HUDEP-2 (cell line): ENCODE measurements at regions not wholly inside any gene's neighbourhood (a gene's known extent, or its start where the extent isn't known, plus 50 kb on each side); places are given as distances from the start of the nearest gene placed in this dataset.

Source experiments
- DNase-seq, 76 experiments: peaks; one replicate each; lab custom pipeline; 2025; ENCODE audit not compliant: unreplicated experiment in 76 of 76; lab: John Stamatoyannopoulos, UW

DNA sequence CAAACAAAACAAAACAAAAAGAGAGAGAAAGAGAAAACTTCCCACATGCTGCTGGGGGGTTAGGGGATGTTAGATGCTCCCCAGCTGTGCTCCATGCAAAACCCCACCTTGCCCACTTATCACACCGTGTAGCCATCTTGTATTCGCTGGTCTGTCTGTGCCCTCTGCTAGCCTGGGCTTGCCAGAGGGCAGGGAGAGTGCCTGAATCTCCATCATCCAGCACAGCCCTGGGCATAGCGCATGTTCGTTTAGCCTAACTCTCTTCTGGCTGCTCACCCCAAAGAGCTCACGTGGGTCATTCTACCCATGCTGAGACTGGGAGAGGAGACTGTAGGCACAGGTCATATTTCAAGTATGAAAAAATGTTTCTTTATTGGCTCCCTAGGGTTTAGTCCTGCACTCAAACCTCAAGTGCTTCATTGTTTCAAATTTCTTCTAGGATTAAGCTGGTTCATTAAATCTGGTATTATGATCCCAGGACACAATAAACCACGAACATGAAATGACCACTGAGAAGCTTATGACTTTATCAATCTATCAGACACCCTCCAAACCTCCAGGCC lies 100.5 kb downstream of the KCNF1 start:
- DNase-seq: no peak

GRCh38 chr2:11013196-11013595 lies 101.5 kb downstream of the KCNF1 start:
- no peak for DNase-seq

- DNase-seq: no peak
Measured at GRCh38 chr2:11014026-11014425, 102.3 kb downstream of the KCNF1 start.

DNA sequence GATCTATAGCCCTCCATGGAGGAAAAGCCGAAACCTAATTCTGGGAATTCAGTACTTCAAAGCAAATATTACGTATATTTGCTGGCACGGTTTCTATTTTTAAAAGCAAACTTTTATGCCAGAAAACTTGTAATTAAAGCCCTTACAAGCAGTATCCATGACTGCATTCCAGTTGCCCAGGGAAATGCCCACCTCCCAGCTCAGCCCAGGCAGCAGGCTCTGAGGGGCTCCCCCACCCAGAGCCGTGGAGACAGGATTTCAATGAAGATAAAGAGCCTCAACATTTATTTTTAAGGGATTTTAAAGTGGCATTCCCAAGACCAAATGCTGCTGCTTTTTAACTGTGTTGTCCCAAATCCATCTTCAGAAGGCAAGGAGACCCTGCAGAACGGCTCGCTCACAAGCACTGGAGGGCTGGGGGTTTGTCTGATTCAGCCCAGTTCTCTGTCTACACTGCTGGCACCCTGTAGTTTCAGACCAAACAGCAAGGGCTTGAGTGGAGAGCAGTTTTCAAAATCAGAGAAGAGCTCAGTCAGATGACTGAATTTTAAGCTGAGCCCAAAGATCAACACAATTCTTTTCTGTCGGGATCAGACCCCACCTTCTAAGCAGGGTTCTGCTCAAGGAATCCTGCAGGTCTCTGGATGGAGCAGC lies 105.1 kb downstream of the KCNF1 start:
- DNase-seq: no peak

DNA sequence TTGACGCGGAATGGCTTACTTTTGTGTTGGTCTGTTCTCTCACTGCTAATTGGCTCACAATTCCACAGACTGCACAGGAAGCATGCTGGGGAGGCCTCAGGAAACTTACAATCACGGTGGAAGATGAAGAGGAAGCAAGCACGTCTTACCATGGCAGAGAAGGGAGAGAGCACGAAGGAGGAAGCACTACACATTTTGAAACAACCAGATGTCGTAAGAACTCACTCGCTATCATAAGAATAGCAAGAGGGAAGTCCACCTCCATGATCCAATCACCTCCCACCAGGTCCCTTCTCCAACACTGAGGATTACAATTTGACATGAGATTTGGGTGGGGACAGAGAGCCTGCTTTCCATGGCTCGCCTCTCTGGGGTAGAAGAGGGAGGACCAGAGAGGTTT lies 106.2 kb downstream of the KCNF1 start:
- no peak for DNase-seq

DNA sequence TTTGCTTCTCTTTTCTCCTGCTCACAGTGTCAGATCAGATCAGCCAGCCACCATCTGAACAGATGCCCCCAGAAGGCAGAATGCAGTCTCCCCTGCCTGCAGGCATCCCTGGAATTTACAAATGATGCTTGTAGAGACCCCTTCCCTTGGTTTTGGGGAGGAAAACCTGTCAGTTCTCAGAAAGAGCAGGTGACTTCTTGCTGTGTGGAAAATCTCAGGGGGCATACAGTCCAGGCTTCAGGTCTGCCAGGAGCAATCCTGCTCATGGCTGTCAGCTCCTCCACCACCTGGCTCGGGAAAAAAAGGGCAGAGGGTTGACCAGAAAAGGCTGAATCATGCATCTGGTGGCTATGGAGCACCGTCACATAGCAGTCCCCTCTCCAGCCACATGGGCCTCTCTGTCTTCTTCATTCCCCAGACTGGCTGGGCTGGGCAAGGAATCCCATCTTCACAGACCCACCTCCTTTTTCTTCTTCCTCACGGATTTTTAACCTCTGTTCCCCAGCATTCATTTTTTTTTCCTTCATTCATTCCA lies 107.0 kb downstream of the KCNF1 start:
- DNase-seq: no peak

DNA sequence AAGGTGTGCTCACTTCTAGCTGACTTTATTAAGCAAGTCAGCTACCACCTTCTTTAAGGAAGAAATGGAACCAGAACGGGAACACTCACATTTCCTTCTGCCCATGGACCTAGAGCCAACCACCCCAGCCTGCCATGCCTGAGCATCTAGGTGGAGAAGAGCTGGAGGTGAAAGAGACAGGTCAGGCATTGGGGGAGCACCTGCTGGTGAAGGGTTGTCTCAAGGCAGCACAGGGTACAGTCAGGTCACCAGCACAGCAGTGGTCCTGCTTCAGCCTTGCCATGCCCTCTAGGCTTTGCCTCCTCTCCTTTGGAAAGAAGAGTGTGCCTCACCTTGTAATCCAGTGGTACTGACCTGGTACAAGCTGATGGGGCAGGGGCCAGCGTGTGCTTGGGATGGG lies 107.9 kb downstream of the KCNF1 start:
- no peak for DNase-seq

- no peak for DNase-seq
Measured at GRCh38 chr2:11022064-11022463, 110.3 kb downstream of the KCNF1 start.

DNA sequence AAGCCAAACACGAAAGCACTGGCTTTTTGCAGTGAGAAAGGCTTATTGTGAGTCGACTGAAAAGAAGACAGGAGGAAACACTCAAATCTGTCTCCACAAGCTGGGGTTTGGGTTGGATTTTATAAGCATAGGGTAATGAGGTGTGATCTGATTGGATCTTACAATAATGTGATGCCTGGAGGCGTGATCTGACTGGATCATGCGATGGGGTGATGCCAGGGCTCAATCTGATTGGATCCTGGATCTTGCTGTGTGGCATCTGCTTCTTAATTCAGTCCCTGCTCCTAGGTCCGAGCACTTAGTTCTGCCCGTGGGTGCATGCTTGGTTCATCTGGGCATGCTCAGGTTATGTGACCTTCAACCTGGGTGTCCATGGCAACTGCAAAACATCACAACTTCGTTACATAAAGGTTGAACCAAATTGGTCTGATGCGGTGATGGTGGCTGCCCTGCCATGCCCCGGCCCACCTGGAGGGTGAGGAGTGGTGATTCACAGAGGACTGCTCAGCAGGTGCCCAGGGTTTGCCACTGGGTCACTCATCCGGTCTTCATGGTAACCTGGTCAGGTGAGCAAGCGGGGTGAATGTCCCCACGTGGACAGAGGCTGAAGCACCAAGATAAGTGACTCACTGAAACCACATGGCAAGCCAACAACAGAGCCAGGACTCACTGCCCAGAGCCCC lies 111.0 kb downstream of the KCNF1 start:
- DNase-seq: peak in 1 of 76 experiments; percentile 4

- no peak for DNase-seq
Measured at GRCh38 chr2:11023326-11024258, 111.9 kb downstream of the KCNF1 start.

GRCh38 chr2:11024259-11024645 lies 112.5 kb downstream of the KCNF1 start:
- no peak for DNase-seq

DNA sequence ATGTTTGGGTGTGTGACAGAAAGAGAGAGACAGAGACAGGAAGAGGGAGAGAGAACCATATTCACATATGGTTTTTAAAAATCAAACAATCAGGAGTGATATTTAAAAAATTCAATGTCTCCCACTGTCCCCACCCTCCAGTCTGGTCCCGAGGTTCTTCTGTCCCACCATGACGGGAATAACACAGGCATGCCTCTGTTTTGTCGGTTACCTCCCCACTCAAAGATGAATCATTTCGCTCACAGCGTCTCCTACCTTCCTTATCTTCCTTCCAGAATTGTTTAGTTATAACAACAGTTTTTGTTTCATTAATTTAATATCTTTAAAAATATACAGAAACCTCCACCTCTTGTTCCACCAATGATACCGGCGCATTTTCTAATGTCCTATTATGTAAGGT lies 113.0 kb downstream of the KCNF1 start:
- DNase-seq: no peak

GRCh38 chr2:11026286-11026921 lies 114.7 kb downstream of the KCNF1 start:
- DNase-seq: no peak

DNA sequence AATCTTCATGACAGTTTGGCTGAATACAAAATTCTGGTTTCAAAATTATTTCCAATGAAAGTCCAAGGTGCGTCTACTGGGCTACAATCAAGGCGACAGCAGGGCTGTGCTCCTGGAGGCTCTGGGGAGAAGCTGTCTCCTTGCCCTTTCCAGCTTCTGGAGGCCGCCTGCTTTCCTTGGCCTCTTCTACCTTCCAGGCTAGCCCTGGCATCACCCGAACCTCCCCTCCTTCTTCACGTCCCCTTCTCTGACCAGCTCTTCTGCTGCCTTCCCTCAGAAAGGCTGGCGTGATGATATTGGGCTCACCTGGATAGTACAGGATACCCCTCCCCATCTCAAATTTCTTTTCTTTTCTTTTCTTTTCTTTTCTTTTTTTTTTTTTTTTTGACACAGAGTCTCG lies 115.5 kb downstream of the KCNF1 start:
- DNase-seq: no peak

DNA sequence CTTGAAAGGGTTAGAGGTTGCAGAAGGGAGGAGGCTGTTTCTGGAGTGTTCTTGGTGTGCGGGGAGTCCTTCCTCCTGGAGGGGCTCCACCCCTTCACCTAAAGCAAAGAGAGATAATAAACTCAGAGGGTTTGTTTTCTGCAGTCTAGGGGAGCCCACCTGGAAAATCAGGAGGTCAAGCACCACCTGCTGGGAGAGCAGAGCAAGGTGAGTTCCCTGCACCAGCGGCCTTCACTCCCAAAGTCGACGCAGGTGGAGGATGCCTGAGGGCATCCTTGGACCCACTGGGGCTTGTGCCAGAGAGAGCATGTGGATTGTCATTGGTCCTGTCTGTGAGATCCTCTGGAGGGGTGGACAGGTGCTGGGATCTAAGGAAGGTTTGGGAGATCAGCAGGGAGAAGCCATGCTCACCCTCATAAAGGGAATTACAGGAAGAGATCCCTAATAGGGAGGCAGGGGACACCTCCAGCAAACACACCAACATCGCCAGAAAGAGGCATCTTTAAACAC lies 116.7 kb downstream of the KCNF1 start:
- DNase-seq: no peak

DNA sequence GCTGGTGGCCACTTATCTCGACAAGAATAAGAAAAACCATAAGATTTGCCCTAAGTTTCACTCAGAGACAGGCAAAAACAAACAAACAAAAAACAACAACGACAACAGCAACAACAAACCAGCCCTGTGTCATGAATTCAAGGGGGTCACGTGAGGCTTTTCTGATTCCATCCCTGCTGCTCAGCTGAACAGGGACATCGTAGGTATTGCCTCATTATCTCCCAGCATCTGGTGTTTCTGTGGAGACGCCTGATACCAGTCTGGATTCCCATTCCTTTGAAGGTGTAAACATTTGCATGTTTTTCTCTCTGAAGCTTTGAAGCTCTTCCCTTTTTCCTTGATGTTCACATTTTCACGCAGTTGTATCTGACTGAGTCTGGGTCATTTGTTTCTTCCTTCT lies 117.4 kb downstream of the KCNF1 start:
- no peak for DNase-seq

DNA sequence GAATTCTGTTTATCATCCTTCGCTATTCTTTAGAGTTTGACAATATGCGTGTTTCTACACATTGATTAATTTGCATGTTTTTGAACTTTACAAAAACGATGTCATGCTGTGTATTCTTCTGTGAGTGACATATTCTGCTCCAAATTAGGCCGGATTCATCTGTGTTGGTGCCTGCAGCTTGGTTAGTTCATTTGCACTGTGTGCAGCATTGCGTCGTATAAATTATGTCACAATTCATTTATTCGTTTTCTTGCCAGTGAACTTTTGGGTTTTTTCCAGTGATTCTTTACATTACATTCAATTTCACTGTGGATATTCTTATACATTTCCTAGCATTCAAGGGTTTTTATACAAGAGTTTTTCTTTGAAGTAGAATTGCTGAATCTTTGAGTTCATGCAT lies 118.3 kb downstream of the KCNF1 start:
- no peak for DNase-seq

- DNase-seq: no peak
Measured at GRCh38 chr2:11030909-11031308, 119.2 kb downstream of the KCNF1 start.

GRCh38 chr2:11031876-11032275 lies 120.1 kb downstream of the KCNF1 start:
- no peak for DNase-seq

DNA sequence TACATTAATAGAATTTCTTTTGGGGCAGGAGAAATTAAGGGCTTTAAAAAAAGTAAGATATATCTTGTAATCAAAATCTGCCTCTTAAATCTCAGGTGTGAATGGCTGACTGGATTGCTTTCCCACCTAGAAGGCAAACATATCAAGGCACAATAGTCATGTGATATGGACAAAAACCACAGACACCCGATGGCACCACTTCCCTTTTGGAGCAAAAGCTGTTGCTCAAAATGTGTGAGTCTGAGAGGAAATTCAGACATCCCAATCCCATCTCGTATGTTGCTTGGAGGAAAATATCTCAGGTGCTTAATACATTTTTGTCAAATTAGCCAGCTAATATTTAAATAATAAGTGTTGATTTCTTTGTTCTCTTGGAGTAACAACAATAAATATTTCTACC lies 120.7 kb downstream of the KCNF1 start:
- DNase-seq: no peak
